CD4-positive, CD25-positive, alpha-beta regulatory T cell (primary cell): ENCODE measurements at regions not wholly inside any gene's neighbourhood (a gene's known extent, or its start where the extent isn't known, plus 50 kb on each side); places are given as distances from the start of the nearest gene placed in this dataset.

Experiments used
- ATAC-seq, 2 donors: fragments of 150-1000 bp; cut with Tn5 transposase; one replicate each; pipeline ENCODE4 v1.10.0; 2021; ENCODE audit warnings: low read depth in 2 of 2, moderate number of reproducible peaks in 2 of 2, moderate library complexity in 1 of 2
- DNase-seq, 3 donors: peaks; one replicate each; pipeline versions ENCODE4 v3.0.0 to v3.0.0-alpha.2; 2012 to 2022; ENCODE audit warnings: mixed read lengths in 1 of 3
- H3K27ac ChIP-seq: one replicate; pipeline ENCODE4 v1.7.0; 2013; ENCODE audit warnings: mild to moderate bottlenecking, low read length; ENCODE audit not compliant: insufficient read depth, poor library complexity, severe bottlenecking
- H3K27me3 ChIP-seq: one replicate; pipeline ENCODE4 v1.7.0; 2013; ENCODE audit warnings: low read length; ENCODE audit not compliant: control insufficient read depth, insufficient read depth
- H3K36me3 ChIP-seq: one replicate; pipeline ENCODE4 v1.7.0; 2013; ENCODE audit warnings: mild to moderate bottlenecking, low read length, moderate library complexity; ENCODE audit not compliant: control insufficient read depth, insufficient read depth
- H3K4me1 ChIP-seq: 2 replicates; pipeline ENCODE4 v1.7.0; 2013; ENCODE audit warnings: mild to moderate bottlenecking, low read length; ENCODE audit not compliant: insufficient read depth, control insufficient read depth, poor library complexity, severe bottlenecking
- H3K4me3 ChIP-seq: one replicate; pipeline ENCODE4 v1.7.0; 2013; ENCODE audit warnings: low read depth, mild to moderate bottlenecking, low read length, moderate library complexity
- H3K9me3 ChIP-seq, 2 experiments: 1 replicate in 1 of 2; 2 replicates in 1 of 2; pipeline ENCODE4 v1.7.0; 2013; ENCODE audit warnings: low read length in 2 of 2, mild to moderate bottlenecking in 1 of 2, moderate library complexity in 1 of 2; ENCODE audit not compliant: control insufficient read depth in 2 of 2
- H3K27ac Mint-ChIP-seq, 3 donors: one replicate each; pipeline ENCODE4 v1.8.0; 2020 to 2022; ENCODE audit warnings: mild to moderate bottlenecking in 3 of 3, mixed read lengths in 3 of 3, moderate library complexity in 2 of 3
- H3K27me3 Mint-ChIP-seq: one replicate; pipeline ENCODE4 v1.8.0; 2022; ENCODE audit warnings: mild to moderate bottlenecking, mixed read lengths
- H3K36me3 Mint-ChIP-seq: one replicate; pipeline ENCODE4 v1.8.0; 2020; ENCODE audit warnings: mixed read lengths
- H3K4me1 Mint-ChIP-seq, 4 donors: one replicate each; pipeline ENCODE4 v1.8.0; 2020 to 2022; ENCODE audit warnings: mixed read lengths in 4 of 4, mild to moderate bottlenecking in 1 of 4
- H3K4me3 Mint-ChIP-seq, 4 donors: one replicate each; pipeline ENCODE4 v1.8.0; 2020 to 2022; ENCODE audit warnings: mild to moderate bottlenecking in 4 of 4, mixed read lengths in 4 of 4, moderate library complexity in 3 of 4
- H3K9me3 Mint-ChIP-seq, 7 donors: one replicate each; pipeline ENCODE4 v1.8.0; 2020 to 2022; ENCODE audit warnings: mixed read lengths in 7 of 7, mild to moderate bottlenecking in 3 of 7, moderate library complexity in 2 of 7

DNA sequence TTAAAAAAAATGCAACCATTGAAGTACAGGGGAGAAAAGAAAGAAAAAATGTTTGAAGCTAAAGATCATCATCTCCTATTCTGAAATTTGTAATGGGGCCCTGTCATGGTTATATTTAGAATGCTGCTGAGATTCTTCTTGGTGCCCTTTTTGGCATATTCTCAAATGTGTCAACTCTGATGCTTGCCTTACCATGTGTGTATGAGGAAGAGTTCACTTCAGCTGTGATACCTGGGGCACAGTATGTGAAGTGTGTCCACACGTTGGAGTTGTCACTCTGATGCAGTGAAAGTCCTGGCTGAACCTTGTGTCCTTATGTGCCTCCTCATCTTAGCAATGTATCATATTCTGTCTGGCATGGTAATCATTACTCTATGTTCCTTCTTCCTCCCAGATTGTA is 377.9 kb downstream of the RAPGEF2 start:
- DNase-seq, result no peak

DNA sequence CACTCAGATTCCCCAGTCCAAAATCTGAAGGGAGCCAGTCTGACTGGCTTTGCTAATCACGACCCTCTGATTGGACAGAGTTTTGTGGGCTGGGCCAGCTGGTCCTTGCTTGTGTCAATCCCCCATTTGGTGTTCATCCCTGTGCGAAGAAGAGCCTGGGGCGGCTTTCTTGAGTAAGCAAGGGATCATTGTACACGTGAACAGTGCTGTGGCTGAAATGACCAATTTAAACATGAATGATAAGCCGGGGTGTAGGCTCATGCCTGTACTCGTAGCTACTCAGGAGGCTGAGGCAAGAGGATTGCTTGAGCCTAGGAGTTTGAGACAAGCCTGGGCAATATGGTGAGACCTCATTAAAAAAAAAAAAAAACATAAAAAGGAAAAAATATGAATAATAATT is 379.1 kb downstream of the RAPGEF2 start:
- Mint-ChIP-seq H3K4me1 (peaks cover 0 to under 1% (median 0%) of the 10 kb centered on the region in 4 donors), H3K27ac (no peak overlapping the region), H3K9me3 (no peaks in the 10 kb centered on the region), H3K27me3 (no peaks in the 10 kb centered on the region), H3K4me3 (no peak overlapping the region), H3K36me3 (no peaks in the 10 kb centered on the region)
- DNase-seq, result no peak
- Histone ChIP-seq H3K9me3 (no peaks in the 10 kb centered on the region), H3K4me1 (no peaks in the 10 kb centered on the region), H3K36me3 (no peaks in the 10 kb centered on the region), H3K27ac (no peak overlapping the region), H3K27me3 (no peaks in the 10 kb centered on the region), H3K4me3 (no peak overlapping the region)
- no peak for ATAC-seq

More for the DNA sequence above, 377.9 kb downstream of the RAPGEF2 start:
- Mint-ChIP-seq H3K9me3 (no peaks in the 10 kb centered on the region), H3K36me3 (no peaks in the 10 kb centered on the region), H3K4me3 (no peak overlapping the region), H3K4me1 (no peaks in the 10 kb centered on the region), H3K27me3 (no peaks in the 10 kb centered on the region), H3K27ac (no peak overlapping the region)
- no peaks in the 10 kb centered on the region for H3K27me3 ChIP-seq
- no peak overlapping the region for H3K27ac ChIP-seq
- no peaks in the 10 kb centered on the region for H3K36me3 ChIP-seq
- no peak overlapping the region for H3K4me3 ChIP-seq
- no peaks in the 10 kb centered on the region for H3K4me1 ChIP-seq
- H3K9me3 ChIP-seq, result no peaks in the 10 kb centered on the region
- no peak for ATAC-seq

DNA sequence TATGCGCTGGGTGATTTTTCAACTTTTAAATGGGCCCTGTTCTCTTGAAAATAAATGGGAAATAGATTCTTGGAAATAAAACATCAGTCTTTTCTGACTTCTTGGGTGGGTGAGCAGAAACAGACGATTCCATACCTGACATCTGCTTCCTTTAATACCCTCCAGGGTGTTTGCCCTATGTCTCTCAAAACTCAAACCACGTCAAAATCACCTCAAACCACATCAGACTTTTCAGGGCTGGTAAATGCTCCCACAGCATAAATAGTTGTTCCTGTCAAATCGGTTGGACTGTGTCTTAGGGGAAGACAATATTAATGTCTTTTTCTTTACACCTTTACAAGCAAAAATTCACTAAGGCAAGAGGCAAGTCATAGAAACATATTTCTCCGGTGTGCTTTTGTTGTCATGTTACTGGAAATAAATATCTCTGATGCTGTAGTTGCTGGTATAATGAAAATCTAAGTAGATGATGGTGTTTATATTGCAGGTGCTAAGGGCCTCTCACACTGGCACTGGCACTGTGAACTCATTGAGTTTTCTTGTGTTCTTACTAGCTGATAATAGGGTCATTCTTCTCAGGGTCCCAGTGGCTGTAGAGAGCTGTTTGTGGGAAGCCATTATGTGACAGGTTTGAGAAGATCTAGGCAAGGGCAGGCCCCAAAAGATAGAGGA is 380.4 kb downstream of the RAPGEF2 start:
- Histone ChIP-seq H3K9me3 (no peaks in the 10 kb centered on the region), H3K4me3 (no peak overlapping the region), H3K27ac (no peak overlapping the region), H3K4me1 (no peaks in the 10 kb centered on the region), H3K27me3 (no peaks in the 10 kb centered on the region), H3K36me3 (no peaks in the 10 kb centered on the region)
- DNase-seq, result no peak
- H3K27ac Mint-ChIP-seq, result no peak overlapping the region
- H3K36me3 Mint-ChIP-seq, result no peaks in the 10 kb centered on the region
- no peaks in the 10 kb centered on the region for H3K9me3 Mint-ChIP-seq
- no peak for ATAC-seq
- H3K27me3 Mint-ChIP-seq, result no peaks in the 10 kb centered on the region
- H3K4me3 Mint-ChIP-seq, result no peak overlapping the region
- peaks cover 0 to 3% (median 1%) of the 10 kb centered on the region in 4 donors for H3K4me1 Mint-ChIP-seq

DNA sequence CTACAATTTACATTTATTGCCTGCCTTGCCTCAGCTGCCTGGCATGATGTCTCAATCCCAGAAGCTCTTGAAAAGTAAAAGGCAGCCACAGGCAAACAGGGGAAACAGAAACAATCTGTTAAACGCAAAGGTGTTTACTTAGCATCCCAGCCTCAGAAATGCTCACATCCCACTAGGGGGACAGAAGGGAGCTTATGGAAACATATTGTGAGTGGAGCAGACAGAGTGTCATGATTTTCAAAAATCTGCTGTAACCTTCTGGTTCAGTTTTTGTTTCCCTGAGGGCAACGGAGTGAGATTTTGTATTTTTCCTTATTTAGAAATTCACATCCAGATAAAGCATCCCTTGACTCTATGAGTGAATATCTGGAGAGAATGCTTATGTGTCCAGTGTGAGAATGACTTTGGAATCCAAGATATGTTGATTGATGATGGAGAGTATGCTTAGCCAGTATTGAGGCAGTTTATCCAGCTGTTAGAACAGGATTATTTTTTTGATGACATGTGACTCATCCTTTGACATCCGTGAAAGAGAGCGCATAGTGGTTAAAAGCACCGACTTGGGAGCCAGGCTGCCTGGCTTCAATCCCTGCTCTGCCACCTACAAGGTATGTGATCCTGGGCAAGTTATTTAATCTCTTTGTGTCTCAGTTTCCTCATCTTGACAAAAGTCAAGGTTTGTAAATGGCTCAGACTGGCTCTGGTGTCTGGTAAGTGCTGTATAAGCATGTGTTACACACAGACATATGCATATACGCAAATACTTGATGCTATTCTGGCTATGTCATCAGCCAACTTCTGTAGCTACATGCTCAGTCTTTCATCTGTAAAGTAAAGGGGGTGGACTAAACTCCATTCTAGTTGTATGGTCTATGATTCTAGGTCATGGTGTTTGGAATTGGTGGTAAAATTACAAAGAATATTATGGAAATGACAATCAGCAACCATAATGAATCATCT is 381.2 kb downstream of the RAPGEF2 start:
- Histone ChIP-seq H3K27ac (no peak overlapping the region), H3K9me3 (no peaks in the 10 kb centered on the region), H3K4me3 (no peak overlapping the region), H3K36me3 (no peaks in the 10 kb centered on the region), H3K4me1 (no peaks in the 10 kb centered on the region), H3K27me3 (no peaks in the 10 kb centered on the region)
- DNase-seq, result no peak
- H3K4me3 Mint-ChIP-seq, result no peak overlapping the region
- peaks cover 0 to 3% (median 1%) of the 10 kb centered on the region in 4 donors for H3K4me1 Mint-ChIP-seq
- no peaks in the 10 kb centered on the region for H3K27me3 Mint-ChIP-seq
- no peaks in the 10 kb centered on the region for H3K36me3 Mint-ChIP-seq
- H3K9me3 Mint-ChIP-seq, result peaks cover 0 to 3% (median 0%) of the 10 kb centered on the region in 7 donors
- no peak overlapping the region for H3K27ac Mint-ChIP-seq
- no peak for ATAC-seq

DNA sequence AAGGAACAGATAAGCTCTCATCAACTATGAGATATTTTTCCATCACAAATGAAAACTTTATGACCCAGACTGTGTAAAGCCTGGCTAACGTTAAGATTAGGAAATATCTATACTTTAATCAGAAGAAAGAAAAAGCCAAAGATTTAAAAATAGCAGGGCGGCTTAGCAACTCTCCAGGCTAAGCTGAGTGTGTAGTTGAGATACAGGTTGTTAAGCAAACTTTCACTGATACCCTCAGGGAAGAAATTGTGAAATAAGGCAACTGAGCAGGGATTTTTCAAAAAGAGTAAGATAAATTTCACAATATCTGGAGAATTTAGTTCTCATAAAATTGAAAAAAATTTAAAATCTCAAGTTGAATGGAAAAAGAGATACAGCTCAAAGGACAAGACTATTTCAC is 382.0 kb downstream of the RAPGEF2 start:
- Histone ChIP-seq H3K4me3 (no peak overlapping the region), H3K27ac (no peak overlapping the region), H3K36me3 (no peaks in the 10 kb centered on the region), H3K4me1 (no peaks in the 10 kb centered on the region), H3K27me3 (no peaks in the 10 kb centered on the region), H3K9me3 (no peaks in the 10 kb centered on the region)
- H3K9me3 Mint-ChIP-seq, result peaks cover 0 to 3% (median 0%) of the 10 kb centered on the region in 7 donors
- no peak overlapping the region for H3K27ac Mint-ChIP-seq
- DNase-seq (no peak), ATAC-seq (no peak)
- no peaks in the 10 kb centered on the region for H3K36me3 Mint-ChIP-seq
- H3K27me3 Mint-ChIP-seq, result no peaks in the 10 kb centered on the region
- peaks cover 0 to 3% (median 1%) of the 10 kb centered on the region in 4 donors for H3K4me1 Mint-ChIP-seq
- no peak overlapping the region for H3K4me3 Mint-ChIP-seq

DNA sequence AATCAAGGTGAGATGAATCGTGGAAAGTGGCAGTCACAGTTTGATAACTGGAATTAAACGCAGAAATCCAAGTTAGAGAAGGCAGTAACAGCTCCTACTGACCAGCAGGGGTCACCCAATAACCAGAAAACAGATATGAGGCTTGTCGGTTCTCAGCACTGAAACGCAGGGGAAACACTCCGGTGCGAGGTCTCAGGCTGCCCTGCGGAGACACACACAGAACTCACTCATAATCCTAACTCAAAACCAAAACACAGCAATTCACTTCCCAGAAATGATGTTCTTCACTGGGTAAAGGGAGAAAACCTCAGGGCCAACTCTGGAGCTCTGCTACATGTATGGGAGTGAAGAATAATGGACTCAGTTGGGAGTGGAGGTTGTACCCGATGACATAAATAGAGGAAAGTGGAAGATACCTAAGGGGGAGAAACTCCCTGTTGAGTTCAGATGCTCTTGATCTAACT is 384.4 kb downstream of the RAPGEF2 start:
- H3K4me1 ChIP-seq, result no peaks in the 10 kb centered on the region
- H3K36me3 Mint-ChIP-seq, result no peaks in the 10 kb centered on the region
- no peak overlapping the region for H3K4me3 ChIP-seq
- peaks cover 0 to 8% (median 3%) of the 10 kb centered on the region in 7 donors for H3K9me3 Mint-ChIP-seq
- peaks cover 0 to 3% (median 1%) of the 10 kb centered on the region in 4 donors for H3K4me1 Mint-ChIP-seq
- DNase-seq, result peak in 2 of 3 donors; percentile 6 to 56
- H3K4me3 Mint-ChIP-seq, result peak overlapping the region in 1 of 4 donors; percentile 14
- no peaks in the 10 kb centered on the region for H3K9me3 ChIP-seq
- no peak overlapping the region for H3K27ac ChIP-seq
- no peak for ATAC-seq
- H3K36me3 ChIP-seq, result no peaks in the 10 kb centered on the region
- H3K27me3 Mint-ChIP-seq, result no peaks in the 10 kb centered on the region
- no peaks in the 10 kb centered on the region for H3K27me3 ChIP-seq
- no peak overlapping the region for H3K27ac Mint-ChIP-seq

DNA sequence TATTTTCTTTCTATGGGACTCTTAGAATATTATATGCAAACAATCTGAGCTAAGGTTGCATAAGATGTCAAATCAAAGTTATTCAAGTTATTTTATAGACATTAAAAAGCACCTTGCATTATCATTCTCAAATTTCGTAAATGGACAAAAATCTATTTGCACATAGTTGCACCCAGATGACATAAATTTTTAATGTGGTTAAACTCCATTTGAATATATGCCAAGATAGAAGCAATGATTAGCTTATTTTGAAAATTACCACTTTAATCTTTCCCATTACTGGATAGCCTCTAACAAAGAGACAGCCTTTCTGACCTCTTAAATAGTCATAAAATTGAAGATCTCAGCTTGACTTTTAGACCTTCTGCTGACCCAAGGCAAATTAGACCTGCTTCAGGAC is 386.8 kb downstream of the RAPGEF2 start:
- no peaks in the 10 kb centered on the region for H3K27me3 ChIP-seq
- H3K9me3 ChIP-seq, result no peaks in the 10 kb centered on the region
- DNase-seq, result no peak
- no peak overlapping the region for H3K27ac ChIP-seq
- no peak for ATAC-seq
- no peak overlapping the region for H3K4me3 Mint-ChIP-seq
- H3K27ac Mint-ChIP-seq, result no peak overlapping the region
- no peaks in the 10 kb centered on the region for H3K36me3 Mint-ChIP-seq
- no peak overlapping the region for H3K4me3 ChIP-seq
- H3K36me3 ChIP-seq, result no peaks in the 10 kb centered on the region
- peaks cover 0 to 3% (median 1%) of the 10 kb centered on the region in 4 donors for H3K4me1 Mint-ChIP-seq
- H3K9me3 Mint-ChIP-seq, result peaks cover 0 to 13% (median 3%) of the 10 kb centered on the region in 7 donors
- peaks cover 4% of the 10 kb centered on the region for H3K27me3 Mint-ChIP-seq
- H3K4me1 ChIP-seq, result no peaks in the 10 kb centered on the region
